ENCODE measurements at regions not wholly inside any gene's neighbourhood (a gene's known extent, or its start where the extent isn't known, plus 50 kb on each side); places are given as distances from the start of the nearest gene placed in this dataset.
"Not testable (repeated sequence)": the region's sequence is repeated elsewhere in the genome, so short reads cannot be mapped to it uniquely, and the experiment has no call there.

DNA sequence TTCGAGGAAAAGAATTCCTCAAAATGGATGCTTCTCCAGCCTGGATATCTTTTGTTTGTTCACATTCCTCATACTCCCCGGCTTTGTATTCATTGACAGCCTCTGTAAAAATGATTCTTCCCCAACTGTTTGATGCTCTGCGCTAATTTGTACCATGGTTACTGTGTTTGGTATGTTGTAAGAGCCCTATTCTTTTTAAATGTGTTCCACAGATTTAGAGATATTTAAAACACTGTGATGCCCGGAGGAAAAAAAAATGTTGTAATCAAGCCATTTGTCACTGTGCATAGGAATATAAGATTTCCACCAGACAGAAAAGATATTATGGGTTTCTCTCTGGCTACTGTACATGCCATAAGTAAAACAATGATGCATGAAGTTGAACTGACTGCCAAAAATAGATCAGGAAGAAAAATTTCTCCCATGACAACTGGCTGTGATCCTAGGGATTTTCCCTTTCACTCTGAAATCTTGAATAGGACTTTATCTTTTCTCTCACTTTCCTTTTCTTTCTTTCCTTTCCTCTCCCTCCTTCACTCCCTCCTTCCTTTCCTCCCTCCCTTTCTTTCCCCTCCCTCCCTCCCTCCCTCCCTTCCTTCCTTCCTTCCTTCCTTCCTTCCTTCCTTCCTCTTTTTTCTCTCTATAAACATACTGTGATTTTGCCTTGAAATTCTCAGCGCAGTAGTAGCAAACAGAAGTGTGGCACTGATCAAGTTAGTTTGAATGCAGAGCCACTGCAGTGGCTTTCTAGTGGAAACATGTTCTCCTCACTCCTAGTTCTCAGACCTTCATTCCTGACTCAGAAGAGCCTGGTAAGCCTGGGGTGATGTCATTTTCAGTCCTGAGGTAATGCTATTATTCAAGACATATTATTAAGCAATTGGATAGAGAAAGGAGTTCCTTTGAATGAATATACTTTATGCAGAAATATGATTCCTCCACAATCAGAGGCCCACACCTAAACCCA lies 254.9 kb upstream of the TBL1XR1 start:
- no peak for TF ChIP-seq CTCF (IDR thresholded peaks at IDR 0.05; ENCODE audit: extremely low read depth, insufficient read depth, missing control alignments)
- DNase-seq (ENCODE audit: low spot score), result no peak
- in situ Hi-C loops (cut with MboI; ENCODE audit: low pct_unique_long_range_greater_than_20kb, low sequenced_read_pairs, unreplicated experiment), result no loop called here

DNA sequence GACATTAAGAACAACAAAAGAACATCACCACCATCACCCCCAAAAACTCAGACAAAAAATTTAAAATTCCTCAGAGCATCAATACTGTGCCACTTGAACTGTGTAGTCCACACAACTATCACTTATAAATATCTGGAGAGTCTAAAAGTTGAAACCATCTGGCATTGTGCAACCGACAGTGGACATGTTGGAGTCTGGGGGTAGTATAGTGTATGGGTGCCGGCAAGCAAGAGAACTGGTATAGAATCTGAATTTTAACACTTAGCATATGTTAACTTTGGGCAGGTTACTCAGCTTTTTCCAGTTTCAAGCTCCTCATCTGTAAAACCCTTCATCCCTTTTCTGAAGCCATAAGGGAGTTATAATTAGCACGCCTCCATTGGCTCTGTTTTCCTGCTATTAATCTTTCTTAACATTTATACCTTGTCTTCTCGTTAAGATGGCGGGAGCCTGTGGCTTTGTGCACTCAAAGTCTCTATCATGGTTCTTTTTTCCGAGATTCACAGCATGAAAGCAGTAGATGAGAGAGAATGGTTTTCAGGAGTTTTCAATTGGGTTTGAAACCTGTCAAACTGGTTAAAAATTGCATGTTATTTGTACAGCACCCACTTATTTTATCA lies 255.7 kb upstream of the TBL1XR1 start:
- DNase-seq (ENCODE audit: low spot score), result no peak
- TF ChIP-seq CTCF (IDR thresholded peaks at IDR 0.05; ENCODE audit: extremely low read depth, insufficient read depth, missing control alignments), result no peak
- in situ Hi-C loops (cut with MboI; ENCODE audit: low pct_unique_long_range_greater_than_20kb, low sequenced_read_pairs, unreplicated experiment), result no loop called here

- in situ Hi-C loops (cut with MboI; ENCODE audit: low pct_unique_long_range_greater_than_20kb, low sequenced_read_pairs, unreplicated experiment), result no loop called here
- no peak for TF ChIP-seq CTCF (IDR thresholded peaks at IDR 0.05; ENCODE audit: extremely low read depth, insufficient read depth, missing control alignments)
Measured at GRCh38 chr3:177453451-177453844, 256.2 kb upstream of the TBL1XR1 start.

DNA sequence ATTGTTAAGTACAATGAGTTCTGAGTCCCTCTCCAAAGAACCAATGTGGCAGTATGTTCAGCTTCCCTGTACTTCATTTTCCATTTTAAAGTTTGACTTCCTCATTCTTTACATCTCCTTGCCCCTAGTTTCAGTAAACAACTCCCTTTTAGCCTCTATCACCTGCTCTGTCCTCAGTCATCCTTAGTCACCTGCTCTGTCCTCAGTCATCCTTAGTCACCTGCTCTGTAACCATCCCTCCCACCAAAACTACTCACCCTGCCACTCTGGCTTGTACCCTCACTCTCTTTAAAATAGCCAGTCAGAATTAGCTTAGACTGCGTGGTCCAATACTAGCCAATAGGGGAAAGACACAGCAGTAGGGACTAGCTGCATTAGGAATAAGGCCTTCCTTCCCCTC lies 259.9 kb upstream of the TBL1XR1 start:
- in situ Hi-C loops (cut with MboI; ENCODE audit: low pct_unique_long_range_greater_than_20kb, low sequenced_read_pairs, unreplicated experiment), result not testable (repeated sequence)

More at GRCh38 chr3:177453451-177453844, 256.2 kb upstream of the TBL1XR1 start:
- DNase-seq (ENCODE audit: low spot score), result no peak

DNA sequence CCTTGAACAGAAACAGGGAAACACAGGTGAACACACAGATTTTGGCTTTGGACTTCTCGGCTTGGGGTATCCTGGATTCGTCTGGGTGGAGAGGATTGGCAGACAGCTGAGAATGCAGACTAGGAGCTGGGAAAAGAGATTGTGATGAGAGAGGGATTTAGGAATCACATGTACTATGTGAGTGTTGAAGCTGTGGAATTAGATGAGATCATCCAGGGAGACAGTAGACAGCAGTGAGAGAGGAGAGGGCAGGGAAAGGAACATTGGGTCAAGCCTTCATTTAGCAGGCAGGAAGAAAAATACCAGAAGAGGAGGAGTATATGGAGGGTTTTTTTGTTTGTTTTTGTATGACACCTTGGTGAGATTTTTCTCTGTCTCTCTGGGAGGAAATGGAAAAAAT lies 262.1 kb upstream of the TBL1XR1 start:
- in situ Hi-C loops (cut with MboI; ENCODE audit: low pct_unique_long_range_greater_than_20kb, low sequenced_read_pairs, unreplicated experiment), result no loop called here
- TF ChIP-seq CTCF (IDR thresholded peaks at IDR 0.05; ENCODE audit: extremely low read depth, insufficient read depth, missing control alignments), result no peak
- no peak for DNase-seq (ENCODE audit: low spot score)

More for the DNA sequence above, 259.9 kb upstream of the TBL1XR1 start:
- not testable (repeated sequence) for DNase-seq (ENCODE audit: low spot score)

- DNase-seq (ENCODE audit: low spot score), result no peak
- in situ Hi-C loops (cut with MboI; ENCODE audit: low pct_unique_long_range_greater_than_20kb, low sequenced_read_pairs, unreplicated experiment), result no loop called here
- no peak for TF ChIP-seq CTCF (IDR thresholded peaks at IDR 0.05; ENCODE audit: extremely low read depth, insufficient read depth, missing control alignments)
Measured at GRCh38 chr3:177460047-177460446, 262.8 kb upstream of the TBL1XR1 start.

DNA sequence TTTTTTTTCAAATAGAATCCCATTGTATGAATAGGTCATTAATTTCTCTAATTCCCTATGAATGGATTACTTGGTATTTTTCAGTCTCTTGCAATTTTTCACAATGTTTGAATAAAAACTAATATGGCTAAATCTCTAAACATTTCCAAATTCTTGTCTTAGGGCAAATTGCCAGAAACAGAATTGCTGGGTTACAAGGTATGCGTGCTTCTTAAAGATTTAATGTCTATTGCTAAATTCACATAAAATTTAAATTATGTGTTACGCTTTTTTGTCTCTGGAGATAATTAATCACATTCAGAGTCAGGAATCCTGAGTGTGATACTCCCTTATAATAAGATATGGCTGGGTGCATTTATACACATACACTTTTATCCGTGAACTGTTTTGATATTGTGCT lies 264.5 kb upstream of the TBL1XR1 start:
- no peak for TF ChIP-seq CTCF (IDR thresholded peaks at IDR 0.05; ENCODE audit: extremely low read depth, insufficient read depth, missing control alignments)
- in situ Hi-C loops (cut with MboI; ENCODE audit: low pct_unique_long_range_greater_than_20kb, low sequenced_read_pairs, unreplicated experiment), result no loop called here
- no peak for DNase-seq (ENCODE audit: low spot score)

- DNase-seq (ENCODE audit: low spot score); in situ Hi-C loops (cut with MboI; ENCODE audit: low pct_unique_long_range_greater_than_20kb, low sequenced_read_pairs, unreplicated experiment): not testable (repeated sequence)
Measured at GRCh38 chr3:177463341-177463740, 266.1 kb upstream of the TBL1XR1 start.
